Keratinocyte (primary cell): ENCODE measurements at regions not wholly inside any gene's neighbourhood (a gene's known extent, or its start where the extent isn't known, plus 50 kb on each side); places are given as distances from the start of the nearest gene placed in this dataset.

Experiments
- DNase-seq: peaks from one replicate; pipeline ENCODE4 v3.0.0-alpha.2; 2011; ENCODE audit warnings: low read depth, missing footprints, low spot score
- FAIRE-seq: peaks from 2 replicates; lab custom pipeline; 2011; peaks lifted over from hg19 to GRCh38; lab: Jason Lieb, UNC
- H2AFZ ChIP-seq: 2 replicates; pipeline ENCODE4 v1.6.0; 2012; ENCODE audit warnings: low read length, control low read depth, inconsistent platforms; ENCODE audit not compliant: control insufficient read depth
- H3K27ac ChIP-seq: 2 replicates; pipeline ENCODE4 v1.5.1; 2011; ENCODE audit warnings: low read length; ENCODE audit not compliant: control insufficient read depth, insufficient read depth
- H3K27me3 ChIP-seq: 3 replicates; pipeline ENCODE4 v1.6.0; 2011; ENCODE audit warnings: low read length; ENCODE audit not compliant: control insufficient read depth, insufficient read depth; ENCODE audit errors: extremely low read depth
- H3K36me3 ChIP-seq, 2 experiments: 2 replicates in 1 of 2; 3 replicates in 1 of 2; pipeline ENCODE4 v1.5.1; 2011; ENCODE audit warnings: low read length in 2 of 2, mild to moderate bottlenecking in 1 of 2; ENCODE audit not compliant: control insufficient read depth in 2 of 2, insufficient read depth in 2 of 2; ENCODE audit errors: extremely low read depth in 1 of 2
- H3K4me1 ChIP-seq: 3 replicates; pipeline ENCODE4 v1.5.1; 2011; ENCODE audit warnings: low read length; ENCODE audit not compliant: control insufficient read depth, insufficient read depth; ENCODE audit errors: extremely low read depth
- H3K4me2 ChIP-seq: 3 replicates; pipeline ENCODE4 v1.6.0; 2011; ENCODE audit warnings: low read depth, low read length; ENCODE audit not compliant: control insufficient read depth, insufficient read depth; ENCODE audit errors: extremely low read depth
- H3K4me3 ChIP-seq, 3 experiments: fragments of 200-600 bp in 1 of 3; sonication (generic) in 1 of 3; 2 replicates in 2 of 3; 3 replicates in 1 of 3; pipeline ENCODE4 v1.5.1; 2011 to 2016; ENCODE audit warnings: low read length in 3 of 3, mild to moderate bottlenecking in 3 of 3, control low read depth in 2 of 3, inconsistent platforms in 1 of 3, low read depth in 1 of 3, mixed read lengths in 1 of 3, mixed run types in 1 of 3, moderate library complexity in 1 of 3; ENCODE audit not compliant: control insufficient read depth in 2 of 3, insufficient read depth in 2 of 3; ENCODE audit errors: extremely low read depth in 1 of 3
- H3K79me2 ChIP-seq: 2 replicates; pipeline ENCODE4 v1.6.0; 2012; ENCODE audit warnings: low read length; ENCODE audit not compliant: control insufficient read depth, insufficient read depth
- H3K9ac ChIP-seq: 3 replicates; pipeline ENCODE4 v1.6.0; 2011; ENCODE audit warnings: low read length; ENCODE audit not compliant: control insufficient read depth, insufficient read depth; ENCODE audit errors: extremely low read depth
- H3K9me1 ChIP-seq: 3 replicates; pipeline ENCODE4 v1.6.0; 2011; ENCODE audit warnings: low read length; ENCODE audit not compliant: control insufficient read depth, insufficient read depth; ENCODE audit errors: extremely low read depth
- H3K9me3 ChIP-seq: 2 replicates; pipeline ENCODE4 v1.5.1; 2012; ENCODE audit warnings: low read depth, low read length; ENCODE audit not compliant: control insufficient read depth
- H4K20me1 ChIP-seq: 3 replicates; pipeline ENCODE4 v1.6.0; 2011; ENCODE audit warnings: low read length; ENCODE audit not compliant: control insufficient read depth, insufficient read depth; ENCODE audit errors: extremely low read depth
- CTCF ChIP-seq, 3 experiments: IDR thresholded peaks in 1 of 3; conservative IDR thresholded peaks in 1 of 3; optimal IDR thresholded peaks in 1 of 3; 2 replicates in 2 of 3; 3 replicates in 1 of 3; pipeline versions ENCODE3 to v1.5.1; 2011; ENCODE audit warnings: low read length in 3 of 3, mild to moderate bottlenecking in 3 of 3, moderate library complexity in 2 of 3, control low read depth in 1 of 3, inconsistent platforms in 1 of 3; ENCODE audit not compliant: insufficient read depth in 2 of 3; ENCODE audit errors: extremely low read depth in 1 of 3
- EZH2 ChIP-seq: IDR thresholded peaks from one replicate; pipeline ENCODE4 v1.6.1; 2012; ENCODE audit warnings: inconsistent platforms, mild to moderate bottlenecking, low read length, moderate library complexity
- dilution Hi-C: fragments of 300-500 bp; cut with MboI; formaldehyde crosslinking; loops from one replicate; pipeline ENCODE4 v1.7.0; 2020; ENCODE audit warnings: low sequenced_read_pairs; ENCODE audit not compliant: extremely low pct_ligation_motif_present

DNA sequence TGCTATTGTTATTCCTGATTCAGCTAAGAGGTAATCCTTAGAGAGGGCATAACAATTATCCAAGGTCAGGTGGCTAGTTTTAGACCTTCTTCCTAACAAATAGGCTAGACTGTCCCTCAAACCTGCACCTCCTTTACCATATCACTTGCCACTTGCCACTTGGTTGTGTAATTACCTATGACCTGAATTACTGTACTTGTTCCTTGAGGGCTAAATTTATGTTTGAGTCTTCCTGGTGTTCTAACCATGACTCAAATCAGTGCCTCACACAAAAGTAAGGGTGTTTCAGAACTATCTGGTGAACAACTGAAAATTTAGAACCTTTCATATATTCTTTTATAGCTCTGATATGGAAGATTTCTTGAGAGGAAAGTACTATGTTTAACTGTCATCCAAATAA is 365.8 kb upstream of the SEMA6D start:
- H3K4me1 ChIP-seq, result no peaks in the 10 kb centered on the region
- FAIRE-seq (no peak), DNase-seq (no peak)
- no peak overlapping the region for H3K9ac ChIP-seq
- H4K20me1 ChIP-seq, result no peaks in the 10 kb centered on the region
- no peak overlapping the region for H3K27ac ChIP-seq
- H2AFZ ChIP-seq, result no peak overlapping the region
- H3K27me3 ChIP-seq, result no peaks in the 10 kb centered on the region
- H3K79me2 ChIP-seq, result no peaks in the 10 kb centered on the region
- TF ChIP-seq EZH2 (no peak), CTCF (optimal IDR thresholded peaks at IDR 0.05 in 1 of 3, IDR thresholded peaks at IDR 0.05 in 1 of 3, conservative IDR thresholded peaks at IDR 0.05 in 1 of 3; ENCODE audit: extremely low read depth in 1 of 3, insufficient read depth in 2 of 3, low read length in 3 of 3) (no peak)
- H3K4me2 ChIP-seq, result no peak overlapping the region
- dilution Hi-C loops, result no loop called here
- H3K4me3 ChIP-seq, result no peak overlapping the region
- no peaks in the 10 kb centered on the region for H3K9me3 ChIP-seq
- H3K9me1 ChIP-seq, result no peaks in the 10 kb centered on the region
- no peaks in the 10 kb centered on the region for H3K36me3 ChIP-seq

- Histone ChIP-seq H3K4me1 (no peaks in the 10 kb centered on the region), H2AFZ (no peak overlapping the region), H3K27ac (no peak overlapping the region), H3K27me3 (no peaks in the 10 kb centered on the region), H3K36me3 (no peaks in the 10 kb centered on the region), H3K4me3 (no peak overlapping the region), H4K20me1 (no peaks in the 10 kb centered on the region), H3K9me1 (no peaks in the 10 kb centered on the region), H3K9me3 (no peaks in the 10 kb centered on the region), H3K79me2 (no peaks in the 10 kb centered on the region), H3K4me2 (no peak overlapping the region), H3K9ac (no peak overlapping the region)
- DNase-seq (no peak), FAIRE-seq (no peak)
- dilution Hi-C loops, result no loop called here
- TF ChIP-seq CTCF (optimal IDR thresholded peaks at IDR 0.05 in 1 of 3, IDR thresholded peaks at IDR 0.05 in 1 of 3, conservative IDR thresholded peaks at IDR 0.05 in 1 of 3; ENCODE audit: extremely low read depth in 1 of 3, insufficient read depth in 2 of 3, low read length in 3 of 3) (no peak), EZH2 (no peak)
Observed at GRCh38 chr15:47352217-47352616, 365.1 kb upstream of the SEMA6D start.
